H1 (cell line): ENCODE measurements at regions not wholly inside any gene's neighbourhood (a gene's known extent, or its start where the extent isn't known, plus 50 kb on each side); places are given as distances from the start of the nearest gene placed in this dataset.

Experiments
- ATF2 ChIP-seq: IDR thresholded peaks from 2 replicates; pipeline ENCODE4 v1.6.1; 2012; ENCODE audit warnings: low read length, inconsistent platforms
- CHD2 ChIP-seq: IDR thresholded peaks from 2 replicates; pipeline ENCODE4 v1.6.1; 2012; ENCODE audit warnings: low read length, improper control_type of control experiment
- CREB1 ChIP-seq: IDR thresholded peaks from 2 replicates; pipeline ENCODE4 v1.6.1; 2012; ENCODE audit warnings: inconsistent platforms
- CTCF ChIP-seq, 3 experiments: IDR thresholded peaks; 1 replicate in 2 of 3; 2 replicates in 1 of 3; pipeline versions ENCODE4 v1.5.1 to v1.6.1; 2011; ENCODE audit warnings: low read length in 3 of 3, mild to moderate bottlenecking in 3 of 3, inconsistent platforms in 2 of 3, low read depth in 1 of 3, moderate library complexity in 1 of 3; ENCODE audit not compliant: insufficient read depth in 1 of 3; ENCODE audit errors: control extremely low read depth in 1 of 3
- EZH2 ChIP-seq: fragments of 200-600 bp; sonication (generic); IDR thresholded peaks from 2 replicates; pipeline ENCODE4 v1.7.1; 2012; ENCODE audit warnings: low read depth, mild to moderate bottlenecking, moderate library complexity, low read length, inconsistent platforms; ENCODE audit not compliant: severe bottlenecking
- NRF1 ChIP-seq: IDR thresholded peaks from 2 replicates; pipeline ENCODE4 v1.6.1; 2011; ENCODE audit warnings: mild to moderate bottlenecking, low read depth, low read length, improper control_type of control experiment
- POLR2A ChIP-seq, 2 experiments: IDR thresholded peaks; 1 replicate in 1 of 2; 2 replicates in 1 of 2; pipeline ENCODE4 v1.6.1; 2011; ENCODE audit warnings: low read depth in 2 of 2, low read length in 2 of 2, mild to moderate bottlenecking in 2 of 2; ENCODE audit errors: control extremely low read depth in 1 of 2
- POLR2AphosphoS5 ChIP-seq: IDR thresholded peaks from 2 replicates; pipeline ENCODE4 v1.6.1; 2011; ENCODE audit warnings: low read depth, low read length
- SIN3A ChIP-seq, 2 experiments: IDR thresholded peaks in 1 of 2; conservative IDR thresholded peaks in 1 of 2; 2 replicates each; pipeline ENCODE4 v1.6.1; 2011 to 2012; ENCODE audit warnings: low read length in 2 of 2, improper control_type of control experiment in 1 of 2, low read depth in 1 of 2, mild to moderate bottlenecking in 1 of 2
- SIRT6 ChIP-seq: IDR thresholded peaks from one replicate; pipeline ENCODE4 v1.7.1; 2012; ENCODE audit warnings: low read length, inconsistent platforms

GRCh38 chr6:4624726-4625125 lies 151.5 kb upstream of the CDYL start:
- TF ChIP-seq EZH2 (no peak), ATF2 (no peak), CTCF (IDR thresholded peaks at IDR 0.05; ENCODE audit: control extremely low read depth in 1 of 3, insufficient read depth in 1 of 3, low read depth in 1 of 3, low read length in 3 of 3) (no peak), SIN3A (conservative IDR thresholded peaks at IDR 0.05 in 1 of 2, IDR thresholded peaks at IDR 0.05 in 1 of 2; ENCODE audit: low read depth in 1 of 2, low read length in 2 of 2) (no peak), NRF1 (no peak), CREB1 (no peak), POLR2AphosphoS5 (no peak), POLR2A (IDR thresholded peaks at IDR 0.05; ENCODE audit: control extremely low read depth in 1 of 2, low read depth in 2 of 2, low read length in 2 of 2) (no peak), SIRT6 (no peak), CHD2 (no peak)
